ENCODE measurements at regions not wholly inside any gene's neighbourhood (a gene's known extent, or its start where the extent isn't known, plus 50 kb on each side); places are given as distances from the start of the nearest gene placed in this dataset.

DNA sequence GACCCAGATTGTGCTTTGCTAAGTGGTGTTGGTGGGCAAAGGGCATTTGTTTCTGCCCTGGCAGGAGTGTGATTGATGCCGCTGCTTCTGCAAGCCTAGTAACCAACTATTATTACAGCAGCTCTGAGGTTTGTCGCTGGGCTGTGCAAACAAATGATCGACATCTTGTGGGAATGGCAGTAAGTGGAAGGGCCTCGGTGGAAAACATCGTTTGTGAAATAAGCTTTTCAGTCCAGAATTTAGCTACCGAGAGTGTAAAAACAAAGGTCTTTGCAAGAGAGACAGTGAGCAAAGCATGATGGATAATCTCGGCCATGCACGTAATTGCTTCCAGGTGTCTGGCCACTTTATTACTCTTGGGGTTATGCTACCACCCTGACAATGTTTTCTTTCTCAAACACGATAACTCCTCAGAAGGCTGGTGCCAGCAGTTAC, 397.7 kb upstream of the PRICKLE1 start:
- in situ Hi-C loops (cut with MboI; ENCODE audit: low sequenced_read_pairs in 4 of 4) (no loop called here), intact Hi-C loops (cut with DNase I; ENCODE audit: low total_unique reads) (no loop called here)
- H3K27ac ChIP-seq, result no peak overlapping the region
- ATAC-seq, result no peak
- no peaks in the 10 kb centered on the region for H3K4me1 ChIP-seq
- no peak overlapping the region for H3K4me3 ChIP-seq
- H3K27me3 ChIP-seq, result no peaks in the 10 kb centered on the region
- H3K36me3 ChIP-seq, result no peaks in the 10 kb centered on the region
- H3K9me3 ChIP-seq, result no peaks in the 10 kb centered on the region
- DNase-seq, result no peak
- TF ChIP-seq POLR2A (IDR thresholded peaks at IDR 0.05), result no peak
- no peak for TF ChIP-seq CTCF (IDR thresholded peaks at IDR 0.05 in 4 of 5, conservative IDR thresholded peaks at IDR 0.05 in 1 of 5)

GRCh38 chr12:42985506-42985905, 396.0 kb upstream of the PRICKLE1 start:
- Histone ChIP-seq H3K36me3 (no peaks in the 10 kb centered on the region), H3K4me1 (no peaks in the 10 kb centered on the region), H3K4me3 (no peak overlapping the region), H3K27me3 (no peaks in the 10 kb centered on the region), H3K9me3 (no peaks in the 10 kb centered on the region), H3K27ac (no peak overlapping the region)
- TF ChIP-seq CTCF (IDR thresholded peaks at IDR 0.05 in 4 of 5, conservative IDR thresholded peaks at IDR 0.05 in 1 of 5), result no peak
- no peak for TF ChIP-seq POLR2A (IDR thresholded peaks at IDR 0.05)
- in situ Hi-C loops (cut with MboI; ENCODE audit: low sequenced_read_pairs in 4 of 4), result no loop called here
- intact Hi-C loops (cut with DNase I; ENCODE audit: low total_unique reads), result no loop called here
- no peak for DNase-seq
- no peak for ATAC-seq

GRCh38 chr12:42982828-42983227, 393.3 kb upstream of the PRICKLE1 start:
- Histone ChIP-seq H3K27me3 (no peaks in the 10 kb centered on the region), H3K4me1 (no peaks in the 10 kb centered on the region), H3K27ac (no peak overlapping the region), H3K36me3 (no peaks in the 10 kb centered on the region), H3K9me3 (no peaks in the 10 kb centered on the region), H3K4me3 (no peak overlapping the region)
- no peak for DNase-seq
- ATAC-seq, result no peak
- in situ Hi-C loops (cut with MboI; ENCODE audit: low sequenced_read_pairs in 4 of 4) (no loop called here), intact Hi-C loops (cut with DNase I; ENCODE audit: low total_unique reads) (no loop called here)
- TF ChIP-seq POLR2A (IDR thresholded peaks at IDR 0.05), result no peak
- TF ChIP-seq CTCF (IDR thresholded peaks at IDR 0.05 in 4 of 5, conservative IDR thresholded peaks at IDR 0.05 in 1 of 5), result no peak

GRCh38 chr12:42981379-42981778, 391.8 kb upstream of the PRICKLE1 start:
- H3K36me3 ChIP-seq, result no peaks in the 10 kb centered on the region
- H3K27me3 ChIP-seq, result no peaks in the 10 kb centered on the region
- H3K4me3 ChIP-seq, result no peak overlapping the region
- H3K4me1 ChIP-seq, result no peaks in the 10 kb centered on the region
- no peak overlapping the region for H3K27ac ChIP-seq
- intact Hi-C loops (cut with DNase I; ENCODE audit: low total_unique reads), result no loop called here
- DNase-seq (no peak), ATAC-seq (no peak)
- TF ChIP-seq CTCF (IDR thresholded peaks at IDR 0.05 in 4 of 5, conservative IDR thresholded peaks at IDR 0.05 in 1 of 5), result no peak
- no peak for TF ChIP-seq POLR2A (IDR thresholded peaks at IDR 0.05)
- in situ Hi-C loops (cut with MboI; ENCODE audit: low sequenced_read_pairs in 4 of 4), result no loop called here
- no peaks in the 10 kb centered on the region for H3K9me3 ChIP-seq

DNA sequence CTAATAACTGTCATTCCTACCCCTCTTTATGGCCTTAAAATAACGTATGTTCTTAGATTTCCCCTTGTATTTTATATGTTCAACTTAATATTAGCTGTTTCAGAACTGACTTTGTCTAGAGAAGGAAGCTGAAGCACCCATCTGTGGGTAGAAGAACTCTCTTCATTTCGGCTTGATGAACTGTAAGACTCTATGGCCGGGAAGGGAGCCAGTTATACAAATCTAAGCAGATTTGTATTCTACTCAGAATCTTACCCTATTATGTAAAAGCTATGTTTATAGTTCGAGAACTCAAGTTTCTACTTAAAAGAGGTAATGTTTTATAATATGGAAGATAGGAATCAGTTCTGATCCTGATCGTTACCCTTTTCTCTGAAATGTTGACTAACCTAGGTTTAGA, 390.9 kb upstream of the PRICKLE1 start:
- Histone ChIP-seq H3K36me3 (no peaks in the 10 kb centered on the region), H3K4me3 (no peak overlapping the region), H3K27ac (no peak overlapping the region), H3K27me3 (no peaks in the 10 kb centered on the region), H3K4me1 (no peaks in the 10 kb centered on the region), H3K9me3 (no peaks in the 10 kb centered on the region)
- no peak for ATAC-seq
- TF ChIP-seq CTCF (IDR thresholded peaks at IDR 0.05 in 4 of 5, conservative IDR thresholded peaks at IDR 0.05 in 1 of 5) (no peak), POLR2A (IDR thresholded peaks at IDR 0.05) (no peak)
- no peak for DNase-seq
- intact Hi-C loops (cut with DNase I; ENCODE audit: low total_unique reads), result no loop called here
- in situ Hi-C loops (cut with MboI; ENCODE audit: low sequenced_read_pairs in 4 of 4), result no loop called here
